ENCODE measurements at regions not wholly inside any gene's neighbourhood (a gene's known extent, or its start where the extent isn't known, plus 50 kb on each side); places are given as distances from the start of the nearest gene placed in this dataset.

DNA sequence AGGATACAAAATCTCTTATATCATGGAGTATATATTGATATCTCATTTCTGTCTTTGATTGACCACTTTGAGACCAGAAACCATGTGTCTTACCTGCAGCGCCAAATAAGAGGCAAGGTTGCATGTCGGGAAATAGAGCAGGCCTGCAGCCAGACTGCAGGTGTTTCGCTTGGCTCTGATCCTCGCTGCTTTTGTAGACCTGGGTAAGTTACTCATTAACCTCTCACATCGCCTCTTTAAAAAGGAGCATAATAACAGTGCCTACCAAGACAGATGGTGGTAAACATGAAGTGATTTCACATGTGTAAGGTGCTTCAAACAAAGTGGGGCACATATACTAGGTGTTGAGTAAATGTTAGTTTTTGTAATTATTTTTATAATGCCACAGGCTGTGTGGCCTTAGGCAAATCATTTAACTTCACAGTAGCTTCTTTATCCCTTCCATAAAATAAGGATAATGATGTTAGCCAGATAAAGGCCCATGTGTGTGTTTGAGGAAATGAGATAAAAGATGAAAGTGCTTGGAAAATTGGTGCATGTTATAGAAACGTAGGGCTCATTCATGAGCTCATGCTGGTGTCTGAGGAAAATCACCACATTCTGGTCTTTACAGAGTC, 248.8 kb upstream of the MAP3K7 start:
- POLR2A ChIA-PET (ENCODE audit: unreplicated experiment) = no interaction called here
- BruUV-seq (replicated peaks) = no TSS peak
- H3K36me3 ChIP-seq (ENCODE audit: low read depth, low read length) = no peaks in the 10 kb centered on the region
- DNase-seq (no peak), ATAC-seq (no peak)
- H3K27me3 ChIP-seq (ENCODE audit: low read length) = peaks cover 23% of the 10 kb centered on the region
- no peak overlapping the region for H3K9ac ChIP-seq (ENCODE audit: low read length)
- H3K9me3 ChIP-seq (ENCODE audit: low read length) = no peaks in the 10 kb centered on the region
- no peaks in the 10 kb centered on the region for H3K4me1 ChIP-seq (ENCODE audit: insufficient read depth, low read length)
- no peaks in the 10 kb centered on the region for H3F3A ChIP-seq (ENCODE audit: low read length, unreplicated experiment)
- CTCF ChIA-PET = no interaction called here
- no peak overlapping the region for H3K4me2 ChIP-seq (ENCODE audit: low read length)
- H3K9me2 ChIP-seq (replicated peaks; ENCODE audit: low read length) = no peaks in the 10 kb centered on the region
- H4K20me1 ChIP-seq (ENCODE audit: low read length) = no peaks in the 10 kb centered on the region
- no peak overlapping the region for H3K4me3 ChIP-seq (ENCODE audit: low read length)
- TF ChIP-seq EZH2 (IDR thresholded peaks at IDR 0.05; ENCODE audit: low read length, unreplicated experiment) = no peak
- TF ChIP-seq CTCF (conservative IDR thresholded peaks at IDR 0.05; ENCODE audit: low read depth, low read length) = no peak
- TF ChIP-seq EZH2phosphoT487 (IDR thresholded peaks at IDR 0.05; ENCODE audit: borderline replicate concordance, low read length) = no peak
- intact Hi-C loops (cut with micrococcal nuclease) = no loop called here
- no peak overlapping the region for H3K27ac ChIP-seq (ENCODE audit: low read length)
- no peak overlapping the region for H2AFZ ChIP-seq (ENCODE audit: low read length)
- H3K79me2 ChIP-seq (ENCODE audit: low read length) = no peaks in the 10 kb centered on the region

DNA sequence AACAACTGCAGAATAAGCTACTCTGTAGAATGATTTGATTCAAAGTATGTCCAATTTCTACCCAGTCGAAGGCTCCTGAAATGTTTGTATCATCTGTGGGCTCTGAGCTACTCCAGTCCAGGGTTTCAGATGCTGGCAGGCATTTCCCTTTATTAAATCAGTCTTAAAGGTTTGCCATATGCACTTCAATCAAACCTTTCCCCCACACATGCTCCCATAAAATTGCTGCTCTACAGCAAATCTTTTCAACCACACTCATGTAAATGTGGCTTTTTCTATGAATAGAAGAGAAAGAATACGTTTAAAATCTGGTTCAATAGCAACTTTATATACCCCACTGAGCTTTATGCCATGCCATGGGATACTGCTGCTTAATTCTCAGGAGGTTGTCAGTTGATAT, 242.4 kb upstream of the MAP3K7 start:
- TF ChIP-seq EZH2 (IDR thresholded peaks at IDR 0.05; ENCODE audit: low read length, unreplicated experiment) = no peak
- no peak for TF ChIP-seq CTCF (conservative IDR thresholded peaks at IDR 0.05; ENCODE audit: low read depth, low read length)
- no peak for TF ChIP-seq EZH2phosphoT487 (IDR thresholded peaks at IDR 0.05; ENCODE audit: borderline replicate concordance, low read length)
- ChIA-PET POLR2A (ENCODE audit: unreplicated experiment) (no interaction called here), CTCF (no interaction called here)
- DNase-seq (no peak), ATAC-seq (no peak)
- Histone ChIP-seq H3F3A (ENCODE audit: low read length, unreplicated experiment) (no peaks in the 10 kb centered on the region), H3K27me3 (ENCODE audit: low read length) (no peaks in the 10 kb centered on the region; the same call in none of the 2 replicates), H4K20me1 (ENCODE audit: low read length) (no peaks in the 10 kb centered on the region), H3K27ac (ENCODE audit: low read length) (no peak overlapping the region), H3K4me1 (ENCODE audit: insufficient read depth, low read length) (no peaks in the 10 kb centered on the region), H3K9me3 (ENCODE audit: low read length) (no peaks in the 10 kb centered on the region), H3K4me3 (ENCODE audit: low read length) (no peak overlapping the region), H3K79me2 (ENCODE audit: low read length) (no peaks in the 10 kb centered on the region), H3K36me3 (ENCODE audit: low read depth, low read length) (no peaks in the 10 kb centered on the region), H3K9ac (ENCODE audit: low read length) (no peak overlapping the region), H2AFZ (ENCODE audit: low read length) (no peak overlapping the region), H3K9me2 (replicated peaks; ENCODE audit: low read length) (no peaks in the 10 kb centered on the region), H3K4me2 (ENCODE audit: low read length) (no peak overlapping the region)
- intact Hi-C loops (cut with micrococcal nuclease) = no loop called here
- no TSS peak for BruUV-seq (replicated peaks)

DNA sequence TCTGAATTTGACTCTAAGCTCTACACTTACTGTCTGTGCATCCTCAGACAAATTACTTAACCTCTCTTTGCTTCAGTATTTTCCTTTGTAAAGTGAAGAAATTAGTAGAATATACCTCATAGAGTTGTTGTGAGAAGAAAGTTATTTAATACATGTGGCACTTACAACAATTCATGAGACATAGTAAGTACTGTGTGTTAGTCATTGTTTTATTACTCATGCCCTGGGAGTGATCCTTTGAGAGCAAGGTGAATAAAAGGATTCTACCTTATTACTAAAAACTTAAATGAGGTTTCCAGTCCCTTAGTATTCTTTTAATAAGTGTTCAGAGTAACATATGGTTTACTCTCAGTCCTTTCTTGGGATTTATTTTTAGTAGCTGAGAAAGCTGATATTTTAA, 233.6 kb upstream of the MAP3K7 start:
- Histone ChIP-seq H3K36me3 (ENCODE audit: low read depth, low read length) (no peaks in the 10 kb centered on the region), H3K9ac (ENCODE audit: low read length) (no peak overlapping the region), H3K4me2 (ENCODE audit: low read length) (no peak overlapping the region), H3K9me3 (ENCODE audit: low read length) (no peaks in the 10 kb centered on the region), H3K9me2 (replicated peaks; ENCODE audit: low read length) (no peaks in the 10 kb centered on the region), H3K4me3 (ENCODE audit: low read length) (no peak overlapping the region), H3K27me3 (ENCODE audit: low read length) (no peaks in the 10 kb centered on the region), H3K27ac (ENCODE audit: low read length) (no peak overlapping the region), H3F3A (ENCODE audit: low read length, unreplicated experiment) (no peaks in the 10 kb centered on the region), H4K20me1 (ENCODE audit: low read length) (no peaks in the 10 kb centered on the region), H3K79me2 (ENCODE audit: low read length) (no peaks in the 10 kb centered on the region), H3K4me1 (ENCODE audit: insufficient read depth, low read length) (no peaks in the 10 kb centered on the region), H2AFZ (ENCODE audit: low read length) (no peak overlapping the region)
- CTCF ChIA-PET = no interaction called here
- intact Hi-C loops (cut with micrococcal nuclease) = no loop called here
- DNase-seq (peak; percentile 7), ATAC-seq (no peak)
- BruUV-seq (replicated peaks) = no TSS peak
- POLR2A ChIA-PET (ENCODE audit: unreplicated experiment) = no interaction called here
- TF ChIP-seq EZH2phosphoT487 (IDR thresholded peaks at IDR 0.05; ENCODE audit: borderline replicate concordance, low read length) = no peak
- no peak for TF ChIP-seq CTCF (conservative IDR thresholded peaks at IDR 0.05; ENCODE audit: low read depth, low read length)
- TF ChIP-seq EZH2 (IDR thresholded peaks at IDR 0.05; ENCODE audit: low read length, unreplicated experiment) = no peak

Measured in PC-3 (cell line).